Effector memory CD4-positive, alpha-beta T cell (primary cell): ENCODE measurements at regions not wholly inside any gene's neighbourhood (a gene's known extent, or its start where the extent isn't known, plus 50 kb on each side); places are given as distances from the start of the nearest gene placed in this dataset.

Experiments used
- DNase-seq, 3 donors: peaks; one replicate each; pipeline ENCODE4 v3.0.0-alpha.2; 2020
- H3K27ac ChIP-seq: 2 replicates; pipeline ENCODE4 v1.7.0; 2013; ENCODE audit warnings: mild to moderate bottlenecking, low read length, moderate library complexity; ENCODE audit not compliant: insufficient read depth, poor library complexity, severe bottlenecking
- H3K27me3 ChIP-seq: replicated peaks from 2 replicates; pipeline ENCODE4 v1.7.0; 2013; ENCODE audit warnings: mild to moderate bottlenecking, low read length; ENCODE audit not compliant: insufficient read depth, control insufficient read depth, poor library complexity, severe bottlenecking
- H3K36me3 ChIP-seq: 2 replicates; pipeline ENCODE4 v1.7.0; 2013; ENCODE audit warnings: mild to moderate bottlenecking, low read length, moderate library complexity; ENCODE audit not compliant: control insufficient read depth, insufficient read depth
- H3K4me1 ChIP-seq: 2 replicates; pipeline ENCODE4 v1.7.0; 2013; ENCODE audit warnings: low read length, mild to moderate bottlenecking; ENCODE audit not compliant: control insufficient read depth, insufficient read depth, poor library complexity, severe bottlenecking
- H3K4me3 ChIP-seq: 2 replicates; pipeline ENCODE4 v1.7.0; 2013; ENCODE audit warnings: low read length, low read depth, mild to moderate bottlenecking; ENCODE audit not compliant: insufficient read depth, poor library complexity, severe bottlenecking
- H3K9me3 ChIP-seq: 2 replicates; pipeline ENCODE4 v1.7.0; 2013; ENCODE audit warnings: mild to moderate bottlenecking, low read length, moderate library complexity; ENCODE audit not compliant: control insufficient read depth

GRCh38 chr14:62308316-62308715 lies 546.1 kb downstream of the SNAPC1 start:
- no peak overlapping the region for H3K4me3 ChIP-seq
- no peaks in the 10 kb centered on the region for H3K27me3 ChIP-seq
- H3K36me3 ChIP-seq, result no peaks in the 10 kb centered on the region
- no peak for DNase-seq
- H3K4me1 ChIP-seq, result no peaks in the 10 kb centered on the region
- H3K27ac ChIP-seq, result no peak overlapping the region
- H3K9me3 ChIP-seq, result peaks cover 3% of the 10 kb centered on the region

GRCh38 chr14:62308891-62309290 lies 546.7 kb downstream of the SNAPC1 start:
- no peaks in the 10 kb centered on the region for H3K27me3 ChIP-seq
- no peak for DNase-seq
- peaks cover 3% of the 10 kb centered on the region for H3K9me3 ChIP-seq
- no peaks in the 10 kb centered on the region for H3K36me3 ChIP-seq
- H3K4me3 ChIP-seq, result no peak overlapping the region
- no peak overlapping the region for H3K27ac ChIP-seq
- no peaks in the 10 kb centered on the region for H3K4me1 ChIP-seq

- Histone ChIP-seq H3K4me3 (no peak overlapping the region), H3K4me1 (no peaks in the 10 kb centered on the region), H3K36me3 (no peaks in the 10 kb centered on the region), H3K9me3 (peaks cover 3% of the 10 kb centered on the region), H3K27ac (no peak overlapping the region), H3K27me3 (no peaks in the 10 kb centered on the region)
- no peak for DNase-seq
Observed at GRCh38 chr14:62313212-62313611, 551.0 kb downstream of the SNAPC1 start.

GRCh38 chr14:62314221-62314620 lies 552.0 kb downstream of the SNAPC1 start:
- Histone ChIP-seq H3K27me3 (no peaks in the 10 kb centered on the region), H3K36me3 (no peaks in the 10 kb centered on the region), H3K4me1 (no peaks in the 10 kb centered on the region), H3K9me3 (peaks cover 3% of the 10 kb centered on the region), H3K4me3 (no peak overlapping the region), H3K27ac (no peak overlapping the region)
- DNase-seq, result no peak

- H3K9me3 ChIP-seq, result peaks cover 3% of the 10 kb centered on the region
- DNase-seq, result no peak
- H3K36me3 ChIP-seq, result no peaks in the 10 kb centered on the region
- no peak overlapping the region for H3K27ac ChIP-seq
- H3K4me1 ChIP-seq, result no peaks in the 10 kb centered on the region
- H3K4me3 ChIP-seq, result no peak overlapping the region
- no peaks in the 10 kb centered on the region for H3K27me3 ChIP-seq
Observed at GRCh38 chr14:62314871-62315270, 552.7 kb downstream of the SNAPC1 start.

GRCh38 chr14:62315631-62316030 lies 553.4 kb downstream of the SNAPC1 start:
- H3K36me3 ChIP-seq, result no peaks in the 10 kb centered on the region
- no peak overlapping the region for H3K27ac ChIP-seq
- no peaks in the 10 kb centered on the region for H3K27me3 ChIP-seq
- H3K4me1 ChIP-seq, result no peaks in the 10 kb centered on the region
- no peak for DNase-seq
- peaks cover 3% of the 10 kb centered on the region for H3K9me3 ChIP-seq
- H3K4me3 ChIP-seq, result no peak overlapping the region

- Histone ChIP-seq H3K27ac (no peak overlapping the region), H3K36me3 (no peaks in the 10 kb centered on the region), H3K27me3 (no peaks in the 10 kb centered on the region)
Observed at GRCh38 chr14:62322216-62322615, 560.0 kb downstream of the SNAPC1 start.

GRCh38 chr14:62329427-62329826 lies 567.2 kb downstream of the SNAPC1 start:
- H3K27ac ChIP-seq, result no peak overlapping the region
- no peak for DNase-seq
- no peaks in the 10 kb centered on the region for H3K27me3 ChIP-seq
- no peak overlapping the region for H3K4me3 ChIP-seq
- no peaks in the 10 kb centered on the region for H3K4me1 ChIP-seq
- no peaks in the 10 kb centered on the region for H3K36me3 ChIP-seq
- no peaks in the 10 kb centered on the region for H3K9me3 ChIP-seq

More at GRCh38 chr14:62322216-62322615, 560.0 kb downstream of the SNAPC1 start:
- Histone ChIP-seq H3K4me3 (no peak overlapping the region), H3K4me1 (no peaks in the 10 kb centered on the region), H3K9me3 (no peaks in the 10 kb centered on the region)
- DNase-seq, result no peak

GRCh38 chr14:62347562-62348011 lies 585.4 kb downstream of the SNAPC1 start:
- no peaks in the 10 kb centered on the region for H3K36me3 ChIP-seq
- no peaks in the 10 kb centered on the region for H3K9me3 ChIP-seq
- no peak for DNase-seq
- no peaks in the 10 kb centered on the region for H3K4me1 ChIP-seq
- no peak overlapping the region for H3K27ac ChIP-seq
- no peaks in the 10 kb centered on the region for H3K27me3 ChIP-seq
- no peak overlapping the region for H3K4me3 ChIP-seq

- H3K4me1 ChIP-seq, result no peaks in the 10 kb centered on the region
Observed at GRCh38 chr14:62357362-62357761, 595.1 kb downstream of the SNAPC1 start.

GRCh38 chr14:62364161-62364560 lies 601.9 kb downstream of the SNAPC1 start:
- Histone ChIP-seq H3K27me3 (no peaks in the 10 kb centered on the region), H3K4me1 (no peaks in the 10 kb centered on the region), H3K27ac (no peak overlapping the region), H3K36me3 (no peaks in the 10 kb centered on the region), H3K4me3 (no peak overlapping the region), H3K9me3 (no peaks in the 10 kb centered on the region)
- DNase-seq, result no peak

More at GRCh38 chr14:62357362-62357761, 595.1 kb downstream of the SNAPC1 start:
- no peaks in the 10 kb centered on the region for H3K9me3 ChIP-seq
- DNase-seq, result no peak
- no peaks in the 10 kb centered on the region for H3K36me3 ChIP-seq
- no peaks in the 10 kb centered on the region for H3K27me3 ChIP-seq
- no peak overlapping the region for H3K27ac ChIP-seq
- no peak overlapping the region for H3K4me3 ChIP-seq
